Kidney (tissue), 13 donors: ENCODE measurements at regions not wholly inside any gene's neighbourhood (a gene's known extent, or its start where the extent isn't known, plus 50 kb on each side); places are given as distances from the start of the nearest gene placed in this dataset.

Experiments
- DNase-seq, 5 donors: peaks; one replicate each; pipeline ENCODE4 v3.0.0-alpha.2; 2013 to 2020
- FAIRE-seq: peaks from 2 replicates; lab custom pipeline; 2012; peaks lifted over from hg19 to GRCh38; lab: Jason Lieb, UNC
- H3K27ac ChIP-seq, 2 donors: one replicate each; pipeline ENCODE4 v1.7.0; 2013; ENCODE audit warnings: low read depth in 2 of 2, low read length in 2 of 2, inconsistent platforms in 1 of 2
- H3K27me3 ChIP-seq: one replicate; pipeline ENCODE4 v1.7.1; 2013; ENCODE audit warnings: low read length, inconsistent platforms; ENCODE audit not compliant: control insufficient read depth, insufficient read depth
- H3K36me3 ChIP-seq, 3 donors: one replicate each; pipeline versions ENCODE4 v1.7.0 to v1.7.1; 2013; ENCODE audit warnings: low read length in 3 of 3, control low read depth in 1 of 3, inconsistent platforms in 1 of 3; ENCODE audit not compliant: insufficient read depth in 3 of 3, control insufficient read depth in 2 of 3
- H3K4me1 ChIP-seq, 3 donors: one replicate each; pipeline versions ENCODE4 v1.7.0 to v1.7.1; 2013; ENCODE audit warnings: low read length in 3 of 3, inconsistent platforms in 1 of 3, low read depth in 1 of 3; ENCODE audit not compliant: control insufficient read depth in 2 of 3, insufficient read depth in 2 of 3
- H3K4me3 ChIP-seq, 3 donors: one replicate each; pipeline versions ENCODE4 v1.7.0 to v1.8.1; 2013; ENCODE audit warnings: low read length in 3 of 3, control low read depth in 1 of 3, inconsistent platforms in 1 of 3
- H3K9ac ChIP-seq, 3 donors: one replicate each; pipeline versions ENCODE4 v1.7.0 to v1.7.1; 2013; ENCODE audit warnings: low read length in 3 of 3, control low read depth in 1 of 3, inconsistent platforms in 1 of 3
- H3K9me3 ChIP-seq, 3 donors: one replicate each; pipeline versions ENCODE4 v1.7.0 to v1.7.1; 2013; ENCODE audit warnings: low read length in 3 of 3, control low read depth in 1 of 3, inconsistent platforms in 1 of 3; ENCODE audit not compliant: control insufficient read depth in 2 of 3, insufficient read depth in 1 of 3
- CTCF ChIP-seq: IDR thresholded peaks from 3 replicates; pipeline ENCODE4 v1.5.1; 2012; ENCODE audit warnings: mild to moderate bottlenecking, moderate library complexity, borderline replicate concordance; ENCODE audit not compliant: insufficient read depth; ENCODE audit errors: extremely low read depth
- intact Hi-C: fragments of 100-400 bp; cut with DNase I; formaldehyde crosslinking; loops from one replicate; pipeline ENCODE4 v1.11.1; 2022
- donor health status: control.
- donor health status: control.
- donor health status: control.
- donor health status: control.
- donor health status: control.
- donor health status: DM: yes; HTN: yes; CAD: no.
- donor health status: Normal renal cell carcinoma (clear cell type).

GRCh38 chr6:92942549-92942948 is 476.8 kb downstream of the EPHA7 start:
- H3K27me3 ChIP-seq: no peaks in the 10 kb centered on the region
- intact Hi-C loops: no loop called here
- no peaks in the 10 kb centered on the region for H3K4me1 ChIP-seq
- TF ChIP-seq CTCF: no peak
- no peak overlapping the region for H3K4me3 ChIP-seq
- H3K9me3 ChIP-seq: no peaks in the 10 kb centered on the region
- DNase-seq (no peak), FAIRE-seq (no peak)
- H3K27ac ChIP-seq: no peak overlapping the region
- H3K9ac ChIP-seq: no peak overlapping the region
- H3K36me3 ChIP-seq: no peaks in the 10 kb centered on the region

GRCh38 chr6:92934625-92935024 is 484.7 kb downstream of the EPHA7 start:
- intact Hi-C loops: no loop called here
- no peak for FAIRE-seq
- Histone ChIP-seq H3K4me3 (no peak overlapping the region), H3K9ac (no peak overlapping the region), H3K9me3 (no peaks in the 10 kb centered on the region), H3K36me3 (no peaks in the 10 kb centered on the region), H3K27ac (no peak overlapping the region), H3K27me3 (no peaks in the 10 kb centered on the region), H3K4me1 (no peaks in the 10 kb centered on the region)
- no peak for TF ChIP-seq CTCF
- DNase-seq: no peak

- Histone ChIP-seq H3K4me1 (no peaks in the 10 kb centered on the region), H3K9ac (no peak overlapping the region), H3K27me3 (no peaks in the 10 kb centered on the region), H3K9me3 (no peaks in the 10 kb centered on the region), H3K36me3 (no peaks in the 10 kb centered on the region), H3K4me3 (no peak overlapping the region), H3K27ac (no peak overlapping the region)
- TF ChIP-seq CTCF: no peak
- DNase-seq (no peak), FAIRE-seq (no peak)
- intact Hi-C loops: no loop called here
Measured at GRCh38 chr6:92930171-92930570, 489.2 kb downstream of the EPHA7 start.

- no peaks in the 10 kb centered on the region for H3K4me1 ChIP-seq
- H3K27ac ChIP-seq: no peak overlapping the region
- TF ChIP-seq CTCF: no peak
- H3K9me3 ChIP-seq: no peaks in the 10 kb centered on the region
- no peaks in the 10 kb centered on the region for H3K27me3 ChIP-seq
- DNase-seq: no peak
- H3K4me3 ChIP-seq: no peak overlapping the region
- no peak for FAIRE-seq
- intact Hi-C loops: no loop called here
- H3K9ac ChIP-seq: no peak overlapping the region
- no peaks in the 10 kb centered on the region for H3K36me3 ChIP-seq
Measured at GRCh38 chr6:92922216-92922806, 497.0 kb downstream of the EPHA7 start.
